HEK293 (cell line): ENCODE measurements at regions not wholly inside any gene's neighbourhood (a gene's known extent, or its start where the extent isn't known, plus 50 kb on each side); places are given as distances from the start of the nearest gene placed in this dataset.

Experiments used
- CTCF ChIA-PET: fragments of 350-600 bp; formaldehyde crosslinking; extraction: SDS; loops from one replicate; lab custom pipeline; 2021; ENCODE audit warnings: antibody characterized with exemption; lab: Yijun Ruan, JAX
- POLR2A ChIA-PET: fragments of 300-600 bp; formaldehyde crosslinking; extraction: SDS; loops from one replicate; lab custom pipeline; 2020; ENCODE audit warnings: antibody characterized with exemption, inconsistent platforms; lab: Yijun Ruan, JAX
- H3K27ac ChIP-seq: fragments of 200-500 bp; sonication (Bioruptor generic); 2 replicates; pipeline ENCODE4 v1.5.1; 2014; ENCODE audit warnings: low read depth, low read length, control low read depth, inconsistent platforms; ENCODE audit errors: extremely low read depth
- H3K36me3 ChIP-seq, 2 experiments: fragments of 200-500 bp in 1 of 2; sonication (Bioruptor generic) in 1 of 2; 1 replicate in 1 of 2; 2 replicates in 1 of 2; pipeline ENCODE4 v1.5.1; 2014 to 2017; ENCODE audit warnings: inconsistent platforms in 2 of 2, low read length in 2 of 2; ENCODE audit not compliant: control insufficient read depth in 2 of 2, insufficient read depth in 1 of 2
- H3K4me1 ChIP-seq: fragments of 200-500 bp; sonication (Bioruptor generic); 2 replicates; pipeline ENCODE4 v1.5.1; 2014; ENCODE audit warnings: mild to moderate bottlenecking, low read length, inconsistent platforms; ENCODE audit not compliant: control insufficient read depth, insufficient read depth
- H3K4me3 ChIP-seq: 2 replicates; pipeline ENCODE4 v1.5.1; 2011; ENCODE audit warnings: low read depth, mild to moderate bottlenecking, control low read depth, low read length, moderate library complexity
- H3K9me3 ChIP-seq: fragments of 200-500 bp; sonication (Bioruptor generic); 2 replicates; pipeline ENCODE4 v1.5.1; 2014; ENCODE audit warnings: low read depth, low read length, inconsistent platforms; ENCODE audit not compliant: control insufficient read depth, insufficient read depth
- GLI2 ChIP-seq: fragments of 450-650 bp; formaldehyde crosslinking; IDR thresholded peaks from 2 replicates; pipeline ENCODE4; 2017; ENCODE audit warnings: missing biosample characterization, missing genetic modification characterization, low read depth, borderline replicate concordance
- PRDM1 ChIP-seq: fragments of 450-650 bp; formaldehyde crosslinking; IDR thresholded peaks from 2 replicates; pipeline ENCODE4; 2016; ENCODE audit warnings: missing biosample characterization, missing genetic modification characterization
- PRDM4 ChIP-seq: fragments of 450-650 bp; formaldehyde crosslinking; IDR thresholded peaks from 2 replicates; pipeline ENCODE4 v1.5.1; 2017; ENCODE audit warnings: missing biosample characterization, missing genetic modification characterization
- ZNF121 ChIP-seq: fragments of 450-650 bp; formaldehyde crosslinking; IDR thresholded peaks from 2 replicates; pipeline ENCODE4 v1.5.1; 2016; ENCODE audit warnings: missing biosample characterization, missing genetic modification characterization
- ZNF18 ChIP-seq: fragments of 450-650 bp; formaldehyde crosslinking; IDR thresholded peaks from 2 replicates; pipeline ENCODE4 v1.5.1; 2016; ENCODE audit warnings: missing biosample characterization, missing genetic modification characterization
- ZNF266 ChIP-seq: fragments of 450-650 bp; formaldehyde crosslinking; IDR thresholded peaks from 2 replicates; pipeline ENCODE4 v1.5.1; 2016; ENCODE audit warnings: missing biosample characterization, missing genetic modification characterization, low read depth
- ZNF280C ChIP-seq: fragments of 450-650 bp; formaldehyde crosslinking; IDR thresholded peaks from 2 replicates; pipeline ENCODE4 v1.5.1; 2016; ENCODE audit warnings: missing biosample characterization, missing genetic modification characterization
- ZNF311 ChIP-seq: fragments of 450-650 bp; formaldehyde crosslinking; IDR thresholded peaks from 2 replicates; pipeline ENCODE4 v1.5.1; 2017; ENCODE audit warnings: missing biosample characterization, missing genetic modification characterization, borderline replicate concordance
- ZNF398 ChIP-seq: fragments of 450-650 bp; formaldehyde crosslinking; IDR thresholded peaks from 2 replicates; pipeline ENCODE4 v1.5.1; 2017; ENCODE audit warnings: missing biosample characterization, missing genetic modification characterization
- ZNF404 ChIP-seq: fragments of 450-650 bp; formaldehyde crosslinking; IDR thresholded peaks from 2 replicates; pipeline ENCODE4 v1.5.1; 2017; ENCODE audit warnings: missing biosample characterization, missing genetic modification characterization
- ZNF610 ChIP-seq: fragments of 450-650 bp; formaldehyde crosslinking; IDR thresholded peaks from 2 replicates; pipeline ENCODE4 v1.5.1; 2016; ENCODE audit warnings: missing biosample characterization, missing genetic modification characterization, borderline replicate concordance
- ZNF626 ChIP-seq: fragments of 450-650 bp; sonication (Bioruptor Pico); formaldehyde crosslinking; IDR thresholded peaks from 2 replicates; pipeline ENCODE4 v1.5.1; 2018; ENCODE audit warnings: missing biosample characterization, missing genetic modification characterization, inconsistent platforms
- ZNF791 ChIP-seq: fragments of 450-650 bp; formaldehyde crosslinking; IDR thresholded peaks from 2 replicates; pipeline ENCODE4 v1.5.1; 2016; ENCODE audit warnings: missing biosample characterization, missing genetic modification characterization
- ZXDB ChIP-seq: fragments of 450-650 bp; formaldehyde crosslinking; IDR thresholded peaks from 2 replicates; pipeline ENCODE4 v1.5.1; 2016; ENCODE audit warnings: missing biosample characterization, missing genetic modification characterization

GRCh38 chr4:3869661-3870566 is 103.7 kb downstream of the ADRA2C start (continued):
- TF ChIP-seq PRDM4 (no peak), ZNF266 (tag by site-specific recombination) (no peak)

- POLR2A ChIA-PET = no interaction called here
- no peak overlapping the region for H3K4me3 ChIP-seq
- no peaks in the 10 kb centered on the region for H3K36me3 ChIP-seq
- H3K4me1 ChIP-seq = no peaks in the 10 kb centered on the region
- CTCF ChIA-PET = no interaction called here
- H3K27ac ChIP-seq = no peak overlapping the region
- no peaks in the 10 kb centered on the region for H3K9me3 ChIP-seq
- TF ChIP-seq ZNF610 (tag by site-specific recombination) (no peak), ZNF404 (no peak), ZNF18 (tag by site-specific recombination) (no peak), ZNF791 (no peak), ZNF280C (tag by site-specific recombination) (no peak), GLI2 (no peak), ZNF398 (tag by site-specific recombination) (no peak), ZNF121 (no peak), ZXDB (tag by site-specific recombination) (no peak), ZNF311 (no peak), PRDM1 (tag by site-specific recombination) (no peak), ZNF626 (tag by site-specific recombination) (no peak)
Observed at GRCh38 chr4:3870567-3870962, 104.4 kb downstream of the ADRA2C start.
